ENCODE measurements at regions not wholly inside any gene's neighbourhood (a gene's known extent, or its start where the extent isn't known, plus 50 kb on each side); places are given as distances from the start of the nearest gene placed in this dataset.

DNA sequence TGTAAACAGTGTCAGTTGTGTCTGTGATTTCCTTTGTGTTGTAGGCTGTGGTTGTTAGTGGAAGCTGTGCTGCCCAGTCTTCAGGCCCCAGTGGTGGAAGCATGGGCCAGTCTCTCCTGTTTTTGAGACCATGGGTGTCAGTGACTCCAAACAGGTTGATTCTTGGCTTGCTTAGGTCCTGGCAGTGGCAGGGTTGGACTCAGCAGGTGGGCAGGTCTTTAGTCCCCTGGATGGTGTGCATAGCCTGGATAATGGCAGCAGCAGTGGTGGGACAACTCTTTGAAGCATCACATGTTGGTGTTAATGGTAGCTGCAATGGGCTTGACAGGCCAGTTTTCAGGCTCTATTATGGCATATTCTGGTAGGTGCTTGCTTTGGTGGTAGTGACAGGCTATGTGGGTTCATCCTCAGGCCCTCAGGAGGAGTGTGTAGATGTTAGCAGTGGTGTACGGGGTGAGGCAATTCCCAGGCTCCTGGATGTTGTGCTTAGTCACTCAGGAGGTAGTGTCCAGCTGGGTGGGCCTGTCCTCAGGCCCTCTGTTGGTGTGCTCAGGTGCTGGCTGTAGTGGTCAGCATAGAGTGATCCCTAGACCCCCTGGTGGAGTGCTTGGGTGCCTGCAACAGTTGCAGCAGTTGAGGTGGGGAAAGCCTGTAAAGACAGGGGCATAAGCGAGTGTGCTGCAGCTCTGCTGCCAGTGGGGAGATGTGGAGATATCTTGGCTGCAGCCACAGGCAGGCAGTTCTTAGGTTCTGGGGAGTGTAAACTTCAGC lies 596.7 kb downstream of the PDCD6IP start:
- no peak overlapping the region for H3K4me3 Mint-ChIP-seq (ENCODE audit: low read depth)
- H3K27ac Mint-ChIP-seq: no peak overlapping the region
- no peaks in the 10 kb centered on the region for H3K36me3 Mint-ChIP-seq (ENCODE audit: low read depth)
- H3K9me3 Mint-ChIP-seq: peaks cover 5% of the 10 kb centered on the region
- no peaks in the 10 kb centered on the region for H3K4me1 Mint-ChIP-seq (ENCODE audit: low read depth)
- DNase-seq (ENCODE audit: low spot score): no peak
- intact Hi-C loops (cut with micrococcal nuclease): no loop called here
- H3K27me3 Mint-ChIP-seq (ENCODE audit: low read depth): no peaks in the 10 kb centered on the region

DNA sequence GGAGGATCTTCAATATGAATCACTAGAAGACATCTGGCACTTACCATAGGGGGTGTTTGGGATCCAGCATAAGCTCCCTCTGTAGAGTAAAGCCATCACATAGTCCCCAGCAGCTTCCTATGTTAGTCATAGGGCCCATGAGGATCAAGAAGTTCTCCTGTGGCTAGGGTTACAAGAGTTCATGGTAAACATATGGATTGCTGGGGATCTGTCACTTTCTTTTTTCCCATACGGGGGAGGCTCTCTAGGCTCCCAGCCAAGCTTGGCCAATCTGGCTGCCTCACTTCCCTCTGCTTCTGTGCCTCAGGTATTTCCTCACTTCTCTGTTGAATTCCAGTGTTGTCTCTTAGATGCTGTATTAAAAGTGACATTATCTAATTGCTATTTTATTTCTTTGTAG lies 597.9 kb downstream of the PDCD6IP start:
- H3K9me3 Mint-ChIP-seq: peaks cover 5% of the 10 kb centered on the region
- no peaks in the 10 kb centered on the region for H3K36me3 Mint-ChIP-seq (ENCODE audit: low read depth)
- H3K4me3 Mint-ChIP-seq (ENCODE audit: low read depth): no peak overlapping the region

DNA sequence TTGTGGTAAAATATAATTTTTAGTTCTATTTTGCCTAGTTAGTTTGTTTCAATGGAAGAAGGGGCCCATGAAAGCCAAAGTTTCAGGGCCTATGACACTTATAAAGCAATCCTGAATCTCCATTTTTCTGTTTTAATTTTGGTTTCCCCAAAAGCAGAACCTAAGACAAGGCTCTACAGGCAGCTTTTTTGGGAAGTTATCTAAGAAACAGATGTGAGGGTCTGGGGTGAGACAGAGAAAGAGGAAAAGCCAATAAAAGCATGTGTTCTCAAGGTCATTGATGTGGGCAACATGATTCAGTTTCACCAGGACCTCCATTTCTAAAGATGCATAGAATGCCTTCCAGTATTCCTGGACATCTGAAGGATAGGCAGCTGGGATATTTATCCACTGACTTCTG lies 598.5 kb downstream of the PDCD6IP start:
- H3K4me3 Mint-ChIP-seq (ENCODE audit: low read depth): no peak overlapping the region
- H3K4me1 Mint-ChIP-seq (ENCODE audit: low read depth): no peaks in the 10 kb centered on the region
- H3K36me3 Mint-ChIP-seq (ENCODE audit: low read depth): no peaks in the 10 kb centered on the region
- H3K27ac Mint-ChIP-seq: no peak overlapping the region
- H3K9me3 Mint-ChIP-seq: peaks cover 5% of the 10 kb centered on the region
- intact Hi-C loops (cut with micrococcal nuclease): no loop called here
- no peak for DNase-seq (ENCODE audit: low spot score)
- no peaks in the 10 kb centered on the region for H3K27me3 Mint-ChIP-seq (ENCODE audit: low read depth)

More for the DNA sequence above, 597.9 kb downstream of the PDCD6IP start:
- Mint-ChIP-seq H3K27ac (no peak overlapping the region), H3K27me3 (ENCODE audit: low read depth) (no peaks in the 10 kb centered on the region), H3K4me1 (ENCODE audit: low read depth) (no peaks in the 10 kb centered on the region)
- DNase-seq (ENCODE audit: low spot score): no peak
- intact Hi-C loops (cut with micrococcal nuclease): no loop called here

DNA sequence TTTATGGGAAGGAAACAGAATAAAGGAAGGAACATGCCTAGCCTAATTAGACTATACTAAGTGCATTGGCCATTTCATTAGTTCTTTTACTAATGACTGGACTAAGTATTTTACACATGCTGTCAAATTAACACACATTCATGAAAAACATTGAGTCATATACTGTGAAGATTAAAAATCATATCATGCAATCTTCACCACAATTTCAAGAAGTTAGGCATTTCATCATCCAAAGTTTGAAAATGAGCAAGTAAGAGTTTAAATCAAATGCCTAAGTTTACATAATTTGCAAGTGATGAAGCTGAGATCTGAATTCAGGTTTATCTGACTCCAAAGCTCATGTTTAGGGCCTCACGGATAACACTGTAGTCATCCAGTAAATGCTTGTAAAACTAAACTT lies 601.0 kb downstream of the PDCD6IP start:
- DNase-seq (ENCODE audit: low spot score): no peak
- H3K9me3 Mint-ChIP-seq: peaks cover 5% of the 10 kb centered on the region
- H3K4me1 Mint-ChIP-seq (ENCODE audit: low read depth): no peaks in the 10 kb centered on the region
- no peak overlapping the region for H3K27ac Mint-ChIP-seq
- no peaks in the 10 kb centered on the region for H3K36me3 Mint-ChIP-seq (ENCODE audit: low read depth)
- H3K4me3 Mint-ChIP-seq (ENCODE audit: low read depth): no peak overlapping the region
- intact Hi-C loops (cut with micrococcal nuclease): no loop called here
- no peaks in the 10 kb centered on the region for H3K27me3 Mint-ChIP-seq (ENCODE audit: low read depth)

DNA sequence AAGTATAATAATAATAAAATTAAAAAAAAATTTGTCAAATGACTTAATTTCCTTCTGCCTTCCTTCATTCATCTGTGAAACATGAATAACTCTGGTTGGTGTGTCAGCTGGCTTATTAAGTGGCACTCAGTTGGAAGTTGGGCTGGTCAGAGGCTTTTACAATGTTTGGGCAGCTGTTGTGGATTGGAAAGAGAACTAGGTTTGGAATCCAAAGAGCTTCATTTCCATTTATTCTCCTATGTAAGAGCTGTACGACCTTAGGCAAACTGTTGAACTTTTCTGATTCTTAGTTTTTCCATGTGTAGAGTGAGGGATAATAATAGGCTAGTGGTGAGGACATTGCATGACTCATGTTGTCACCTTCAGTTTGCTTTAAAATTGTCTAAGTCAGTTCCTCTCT lies 606.7 kb downstream of the PDCD6IP start:
- Mint-ChIP-seq H3K27me3 (ENCODE audit: low read depth) (no peaks in the 10 kb centered on the region), H3K9me3 (no peaks in the 10 kb centered on the region), H3K36me3 (ENCODE audit: low read depth) (no peaks in the 10 kb centered on the region), H3K27ac (no peak overlapping the region), H3K4me1 (ENCODE audit: low read depth) (no peaks in the 10 kb centered on the region), H3K4me3 (ENCODE audit: low read depth) (no peak overlapping the region)
- DNase-seq (ENCODE audit: low spot score): no peak
- intact Hi-C loops (cut with micrococcal nuclease): no loop called here

DNA sequence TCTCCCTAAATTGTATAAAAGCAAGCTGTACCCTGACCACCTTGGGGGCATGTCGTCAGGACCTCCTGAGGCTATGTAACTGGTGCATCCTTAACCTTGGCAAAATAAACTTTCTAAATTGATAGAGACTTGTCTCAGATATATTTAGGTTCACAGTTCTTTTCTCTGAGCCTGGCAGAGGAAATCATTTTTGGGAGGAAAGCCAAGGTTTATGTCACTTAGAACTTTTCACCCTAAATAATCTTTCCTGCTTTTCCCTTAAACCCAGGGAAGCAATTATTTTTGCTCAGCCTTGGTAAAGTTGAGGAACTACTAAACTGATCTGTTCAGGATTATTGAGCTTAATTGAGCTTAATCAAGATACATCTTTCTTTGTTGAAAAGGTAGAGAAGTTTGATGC lies 608.9 kb downstream of the PDCD6IP start:
- Mint-ChIP-seq H3K4me1 (ENCODE audit: low read depth) (no peaks in the 10 kb centered on the region), H3K4me3 (ENCODE audit: low read depth) (no peak overlapping the region), H3K36me3 (ENCODE audit: low read depth) (no peaks in the 10 kb centered on the region), H3K27ac (no peak overlapping the region), H3K9me3 (no peaks in the 10 kb centered on the region), H3K27me3 (ENCODE audit: low read depth) (no peaks in the 10 kb centered on the region)
- intact Hi-C loops (cut with micrococcal nuclease): no loop called here
- no peak for DNase-seq (ENCODE audit: low spot score)

DNA sequence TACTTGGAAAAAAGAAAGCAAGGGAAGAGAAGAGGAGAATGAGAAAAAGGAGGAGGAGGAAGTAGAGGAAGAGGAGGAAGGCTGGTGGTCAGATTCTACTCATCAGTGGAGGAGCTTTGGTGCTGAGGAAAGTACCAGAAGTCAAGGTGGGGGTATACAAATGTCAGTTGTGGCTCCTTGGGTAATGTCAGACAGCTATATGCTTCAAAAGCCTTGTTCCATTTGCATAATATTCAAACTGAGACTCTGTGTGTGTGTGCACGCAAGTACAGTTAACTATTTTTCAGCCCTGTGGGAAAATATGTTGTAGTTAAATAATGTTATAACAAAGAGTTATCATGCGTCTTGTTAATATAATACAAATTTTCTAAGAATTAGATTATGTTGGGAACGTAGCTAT lies 609.7 kb downstream of the PDCD6IP start:
- intact Hi-C loops (cut with micrococcal nuclease): no loop called here
- no peaks in the 10 kb centered on the region for H3K9me3 Mint-ChIP-seq
- H3K27me3 Mint-ChIP-seq (ENCODE audit: low read depth): no peaks in the 10 kb centered on the region

DNA sequence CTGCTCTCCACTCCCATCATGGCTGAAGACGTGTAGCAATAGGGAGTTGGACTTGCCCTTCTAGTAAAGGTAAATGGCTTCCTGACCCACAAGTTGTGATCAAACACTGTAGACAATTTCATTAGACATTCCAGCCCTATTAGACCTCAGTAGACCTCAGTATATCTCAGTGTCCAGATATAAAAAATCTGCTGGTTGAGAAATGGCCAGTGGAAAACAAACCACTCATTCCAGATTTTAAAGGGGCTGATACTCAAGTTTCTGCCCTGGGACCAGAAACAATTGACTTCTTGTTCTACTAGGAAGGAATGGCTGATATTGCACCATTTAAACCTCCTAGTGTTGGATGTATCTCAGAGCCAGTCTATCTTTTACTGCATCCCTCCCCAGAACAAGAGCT lies 613.2 kb downstream of the PDCD6IP start:
- Mint-ChIP-seq H3K36me3 (ENCODE audit: low read depth) (no peaks in the 10 kb centered on the region), H3K9me3 (no peaks in the 10 kb centered on the region), H3K4me3 (ENCODE audit: low read depth) (no peak overlapping the region), H3K27ac (no peak overlapping the region), H3K4me1 (ENCODE audit: low read depth) (no peaks in the 10 kb centered on the region), H3K27me3 (ENCODE audit: low read depth) (no peaks in the 10 kb centered on the region)
- no peak for DNase-seq (ENCODE audit: low spot score)
- intact Hi-C loops (cut with micrococcal nuclease): no loop called here

More for the DNA sequence above, 609.7 kb downstream of the PDCD6IP start:
- no peak for DNase-seq (ENCODE audit: low spot score)
- no peaks in the 10 kb centered on the region for H3K4me1 Mint-ChIP-seq (ENCODE audit: low read depth)
- no peak overlapping the region for H3K4me3 Mint-ChIP-seq (ENCODE audit: low read depth)
- no peaks in the 10 kb centered on the region for H3K36me3 Mint-ChIP-seq (ENCODE audit: low read depth)
- H3K27ac Mint-ChIP-seq: no peak overlapping the region

DNA sequence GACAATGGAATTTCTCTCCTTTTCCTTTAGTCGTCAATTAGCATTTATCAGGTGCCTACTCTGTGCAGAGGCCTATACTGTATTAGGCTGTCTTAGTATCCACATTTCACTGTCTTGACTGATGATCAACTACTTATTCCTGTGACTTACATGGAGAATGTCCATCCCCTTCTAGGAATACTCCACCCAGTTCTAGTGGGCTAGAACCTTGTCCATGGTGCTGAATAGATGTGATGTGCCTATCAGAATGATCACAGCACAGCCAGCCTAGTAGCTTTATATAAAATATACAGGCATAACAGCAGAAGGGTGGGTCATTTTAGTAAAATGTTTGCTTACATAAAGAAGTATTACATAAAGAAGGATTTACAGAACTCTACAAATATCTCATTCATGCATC lies 621.4 kb downstream of the PDCD6IP start:
- Mint-ChIP-seq H3K9me3 (no peaks in the 10 kb centered on the region), H3K4me1 (ENCODE audit: low read depth) (no peaks in the 10 kb centered on the region), H3K4me3 (ENCODE audit: low read depth) (no peak overlapping the region), H3K27ac (no peak overlapping the region), H3K27me3 (ENCODE audit: low read depth) (no peaks in the 10 kb centered on the region), H3K36me3 (ENCODE audit: low read depth) (no peaks in the 10 kb centered on the region)
- no peak for DNase-seq (ENCODE audit: low spot score)
- intact Hi-C loops (cut with micrococcal nuclease): no loop called here

DNA sequence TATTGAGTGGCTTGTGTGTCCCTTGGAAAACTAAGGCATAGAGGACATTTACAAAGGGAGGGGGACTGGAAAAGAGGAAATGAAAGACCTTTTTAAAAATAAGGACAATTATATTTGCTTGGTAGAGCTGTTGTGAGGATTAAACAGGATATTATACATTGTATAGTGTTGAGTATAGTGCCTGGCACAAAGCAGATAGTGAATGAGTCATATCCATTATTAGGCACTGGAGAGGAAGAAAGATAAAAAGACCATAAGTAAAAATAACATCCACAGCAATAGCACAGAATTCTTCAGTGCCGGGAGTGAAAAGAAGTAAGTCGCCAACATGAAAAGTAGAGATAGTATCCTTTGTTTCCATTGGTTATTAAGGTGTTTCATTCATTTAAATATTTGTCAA lies 623.3 kb downstream of the PDCD6IP start:
- peaks cover 4% of the 10 kb centered on the region for H3K9me3 Mint-ChIP-seq
- DNase-seq (ENCODE audit: low spot score): no peak

DNA sequence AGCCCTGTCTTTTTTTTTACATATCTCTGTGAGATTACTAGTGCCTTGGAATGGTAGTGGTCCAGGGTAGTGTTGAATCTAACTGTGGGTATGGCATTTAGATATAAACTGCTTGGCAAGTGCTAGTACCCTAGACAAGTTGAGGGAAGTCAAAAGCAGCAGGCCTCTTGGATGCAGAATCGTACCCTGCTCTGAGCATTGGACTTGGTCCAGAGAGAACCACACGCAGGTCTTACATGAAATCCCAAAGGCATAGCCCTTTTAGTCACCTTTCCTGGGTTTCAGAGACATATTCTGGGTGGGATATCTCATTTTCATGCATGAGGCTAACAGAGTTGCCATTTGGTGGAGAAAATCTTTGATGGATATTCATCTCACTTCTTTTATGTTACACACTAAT lies 641.4 kb downstream of the PDCD6IP start:
- Mint-ChIP-seq H3K27ac (no peak overlapping the region), H3K4me1 (ENCODE audit: low read depth) (no peaks in the 10 kb centered on the region), H3K36me3 (ENCODE audit: low read depth) (no peaks in the 10 kb centered on the region), H3K4me3 (ENCODE audit: low read depth) (no peak overlapping the region), H3K9me3 (peaks cover 4% of the 10 kb centered on the region), H3K27me3 (ENCODE audit: low read depth) (no peaks in the 10 kb centered on the region)
- intact Hi-C loops (cut with micrococcal nuclease): no loop called here
- no peak for DNase-seq (ENCODE audit: low spot score)

More for the DNA sequence above, 623.3 kb downstream of the PDCD6IP start:
- Mint-ChIP-seq H3K36me3 (ENCODE audit: low read depth) (no peaks in the 10 kb centered on the region), H3K27me3 (ENCODE audit: low read depth) (no peaks in the 10 kb centered on the region), H3K4me3 (ENCODE audit: low read depth) (no peak overlapping the region), H3K4me1 (ENCODE audit: low read depth) (no peaks in the 10 kb centered on the region), H3K27ac (no peak overlapping the region)
- intact Hi-C loops (cut with micrococcal nuclease): no loop called here

DNA sequence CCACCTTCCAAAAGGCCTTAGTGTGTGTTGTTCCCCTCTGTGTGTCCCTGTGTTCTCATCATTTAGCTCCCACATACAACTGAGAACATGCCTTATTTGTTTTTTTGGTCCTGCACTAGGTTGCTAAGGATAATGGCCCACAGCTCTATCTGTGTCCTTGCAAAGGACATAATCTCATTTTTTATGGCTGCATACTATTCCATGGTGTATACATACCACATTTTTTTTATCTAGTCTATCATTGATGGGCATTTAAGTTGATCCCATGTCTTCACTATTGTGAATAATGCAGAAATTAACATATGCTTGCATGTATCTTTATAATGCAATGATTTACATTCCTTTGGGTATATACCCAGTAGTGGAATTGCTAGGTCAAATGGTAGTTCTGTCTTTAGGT lies 645.7 kb downstream of the PDCD6IP start:
- no peaks in the 10 kb centered on the region for H3K27me3 Mint-ChIP-seq (ENCODE audit: low read depth)
- DNase-seq (ENCODE audit: low spot score): no peak
- intact Hi-C loops (cut with micrococcal nuclease): no loop called here
- H3K4me3 Mint-ChIP-seq (ENCODE audit: low read depth): no peak overlapping the region
- no peaks in the 10 kb centered on the region for H3K4me1 Mint-ChIP-seq (ENCODE audit: low read depth)
- no peak overlapping the region for H3K27ac Mint-ChIP-seq
- H3K9me3 Mint-ChIP-seq: peaks cover 13% of the 10 kb centered on the region
- no peaks in the 10 kb centered on the region for H3K36me3 Mint-ChIP-seq (ENCODE audit: low read depth)

DNA sequence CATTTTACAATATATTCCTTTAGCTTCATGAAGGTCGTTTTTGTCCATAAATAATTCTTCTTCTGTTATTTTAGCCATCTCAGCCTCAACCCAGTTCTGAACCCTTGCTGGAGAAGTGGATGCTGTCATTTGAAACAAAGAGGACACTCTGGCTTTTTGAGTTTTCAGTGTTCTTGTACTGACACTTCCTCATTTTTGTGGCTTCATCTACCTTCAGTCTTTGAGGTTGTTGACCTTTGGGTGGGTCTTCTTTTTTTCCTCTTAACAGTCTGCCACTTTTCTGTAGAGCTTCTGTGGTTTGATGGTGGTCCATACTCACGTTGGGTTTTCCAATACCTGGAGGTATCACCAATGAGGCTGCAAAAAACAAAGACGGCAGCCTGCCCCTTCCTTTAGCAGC lies 650.9 kb downstream of the PDCD6IP start:
- DNase-seq (ENCODE audit: low spot score): no peak
- Mint-ChIP-seq H3K27me3 (ENCODE audit: low read depth) (no peaks in the 10 kb centered on the region), H3K36me3 (ENCODE audit: low read depth) (no peaks in the 10 kb centered on the region), H3K9me3 (peaks cover 8% of the 10 kb centered on the region), H3K4me1 (ENCODE audit: low read depth) (no peaks in the 10 kb centered on the region), H3K4me3 (ENCODE audit: low read depth) (no peak overlapping the region), H3K27ac (no peak overlapping the region)
- intact Hi-C loops (cut with micrococcal nuclease): no loop called here

DNA sequence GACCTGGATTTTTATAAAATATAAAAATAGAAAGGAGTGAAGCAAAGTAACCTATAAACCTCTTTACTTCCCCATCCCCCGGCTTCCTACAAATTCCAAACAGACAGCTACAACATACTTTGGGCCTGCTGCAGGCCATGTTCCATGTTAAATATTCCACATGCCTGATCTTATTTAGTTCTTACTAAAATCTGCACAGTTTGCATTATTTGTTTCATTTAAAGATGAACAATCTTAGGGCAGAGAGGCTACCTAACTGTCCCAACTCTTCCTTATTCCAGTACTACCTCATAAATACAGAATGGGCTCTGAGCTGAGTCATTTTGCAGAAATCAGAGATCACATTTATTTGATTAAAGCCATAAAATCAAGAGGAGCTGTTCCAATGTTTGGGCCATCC lies 665.0 kb downstream of the PDCD6IP start:
- intact Hi-C loops (cut with micrococcal nuclease): no loop called here
- no peaks in the 10 kb centered on the region for H3K27me3 Mint-ChIP-seq (ENCODE audit: low read depth)
- H3K36me3 Mint-ChIP-seq (ENCODE audit: low read depth): no peaks in the 10 kb centered on the region
- no peak for DNase-seq (ENCODE audit: low spot score)
- no peaks in the 10 kb centered on the region for H3K4me1 Mint-ChIP-seq (ENCODE audit: low read depth)
- no peak overlapping the region for H3K4me3 Mint-ChIP-seq (ENCODE audit: low read depth)
- peaks cover 21% of the 10 kb centered on the region for H3K9me3 Mint-ChIP-seq
- no peak overlapping the region for H3K27ac Mint-ChIP-seq

Data from activated T-helper 2 cell treated with anti-CD3 and anti-CD28 coated beads, Interferon-gamma antibody, Interleukin-2, Interleukin-4, amounts not matched to agents 10 μg/mL and 5 μg/mL and 100 μg/mL, durations not matched to agents 14 hours and 24 hours and 36 hours (primary cell).